ENCODE measurements at regions not wholly inside any gene's neighbourhood (a gene's known extent, or its start where the extent isn't known, plus 50 kb on each side); places are given as distances from the start of the nearest gene placed in this dataset.
"Not testable (repeated sequence)": the region's sequence is repeated elsewhere in the genome, so short reads cannot be mapped to it uniquely, and the experiment has no call there.

DNA sequence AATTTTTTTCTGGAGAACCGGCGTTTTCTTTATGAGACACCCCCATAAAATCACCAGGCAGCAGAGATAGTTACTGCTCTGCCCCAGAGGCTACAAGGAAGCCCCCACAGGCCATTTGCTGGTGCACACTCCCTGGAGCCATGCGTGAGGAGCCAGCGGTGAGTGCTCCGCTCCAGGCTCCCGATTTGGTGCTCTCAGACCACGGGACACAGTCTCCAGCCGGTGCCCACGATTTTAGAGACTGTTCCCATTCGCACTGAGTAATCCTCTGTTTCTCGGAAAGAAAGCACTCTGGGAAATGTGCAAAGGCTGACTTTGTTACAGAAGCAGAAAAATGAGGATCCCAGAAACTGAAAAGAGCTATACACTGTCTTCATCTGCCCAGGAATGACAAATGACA, 104.9 kb downstream of the RNASET2 start:
- Histone ChIP-seq H3K9me3 (no peaks in the 10 kb centered on the region), H3K27me3 (no peaks in the 10 kb centered on the region), H3K36me3 (no peaks in the 10 kb centered on the region), H3K4me3 (no peak overlapping the region), H3K27ac (no peak overlapping the region), H3K4me1 (no peaks in the 10 kb centered on the region)
- TF ChIP-seq, protein P1, sequence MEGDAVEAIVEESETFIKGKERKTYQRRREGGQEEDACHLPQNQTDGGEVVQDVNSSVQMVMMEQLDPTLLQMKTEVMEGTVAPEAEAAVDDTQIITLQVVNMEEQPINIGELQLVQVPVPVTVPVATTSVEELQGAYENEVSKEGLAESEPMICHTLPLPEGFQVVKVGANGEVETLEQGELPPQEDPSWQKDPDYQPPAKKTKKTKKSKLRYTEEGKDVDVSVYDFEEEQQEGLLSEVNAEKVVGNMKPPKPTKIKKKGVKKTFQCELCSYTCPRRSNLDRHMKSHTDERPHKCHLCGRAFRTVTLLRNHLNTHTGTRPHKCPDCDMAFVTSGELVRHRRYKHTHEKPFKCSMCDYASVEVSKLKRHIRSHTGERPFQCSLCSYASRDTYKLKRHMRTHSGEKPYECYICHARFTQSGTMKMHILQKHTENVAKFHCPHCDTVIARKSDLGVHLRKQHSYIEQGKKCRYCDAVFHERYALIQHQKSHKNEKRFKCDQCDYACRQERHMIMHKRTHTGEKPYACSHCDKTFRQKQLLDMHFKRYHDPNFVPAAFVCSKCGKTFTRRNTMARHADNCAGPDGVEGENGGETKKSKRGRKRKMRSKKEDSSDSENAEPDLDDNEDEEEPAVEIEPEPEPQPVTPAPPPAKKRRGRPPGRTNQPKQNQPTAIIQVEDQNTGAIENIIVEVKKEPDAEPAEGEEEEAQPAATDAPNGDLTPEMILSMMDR (IDR thresholded peaks at IDR 0.05) = no peak
- DNase-seq = no peak
- intact Hi-C loops (cut with DNase I; ENCODE audit: low total_unique reads) = no loop called here

DNA sequence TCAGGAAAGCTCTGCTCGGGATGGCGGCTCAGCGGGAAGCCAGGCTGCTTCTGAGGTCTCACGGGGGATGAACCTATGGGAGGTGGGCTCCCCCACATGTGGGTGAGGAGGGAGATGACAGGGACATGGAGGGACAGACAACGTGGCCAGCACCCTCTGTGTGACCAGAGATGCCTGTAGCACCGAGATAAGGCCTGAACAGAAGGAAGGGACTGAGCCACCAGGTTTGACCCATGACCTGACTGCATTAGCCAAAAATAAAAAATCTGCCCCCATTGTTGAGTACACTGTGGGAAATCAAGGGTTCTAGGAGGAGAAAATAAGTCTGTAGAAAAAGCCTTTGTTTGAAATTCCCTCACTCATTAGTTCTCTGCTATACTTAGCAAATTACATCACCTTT, 105.7 kb downstream of the RNASET2 start:
- intact Hi-C loops (cut with DNase I; ENCODE audit: low total_unique reads) = no loop called here
- Histone ChIP-seq H3K27me3 (no peaks in the 10 kb centered on the region), H3K9me3 (no peaks in the 10 kb centered on the region), H3K4me1 (no peaks in the 10 kb centered on the region), H3K4me3 (no peak overlapping the region), H3K36me3 (no peaks in the 10 kb centered on the region), H3K27ac (no peak overlapping the region)
- DNase-seq = no peak
- TF ChIP-seq, protein P1 (IDR thresholded peaks at IDR 0.05) = no peak

DNA sequence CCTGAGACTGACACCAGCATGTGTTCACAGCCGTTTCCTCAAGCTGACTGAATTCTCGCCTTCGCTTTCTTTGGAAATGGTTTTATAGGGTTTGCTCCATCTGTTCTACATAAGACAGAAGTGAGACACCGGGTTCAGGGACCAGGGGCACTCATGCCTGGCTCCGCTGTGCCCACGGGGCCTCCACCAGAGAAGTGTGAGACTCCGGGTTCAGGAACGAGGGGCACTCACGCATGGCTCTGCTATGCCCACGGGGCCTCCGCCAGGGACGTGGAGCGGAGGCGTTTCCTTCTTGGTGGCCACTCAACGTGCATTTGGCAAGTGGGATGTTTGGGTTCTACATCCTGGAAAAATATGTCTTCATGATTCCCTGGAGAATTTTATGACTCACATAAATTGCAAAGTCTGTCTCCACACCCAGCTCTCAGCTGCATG, 106.6 kb downstream of the RNASET2 start:
- no peak for DNase-seq
- Histone ChIP-seq H3K27me3 (no peaks in the 10 kb centered on the region), H3K36me3 (no peaks in the 10 kb centered on the region), H3K4me3 (no peak overlapping the region), H3K9me3 (no peaks in the 10 kb centered on the region), H3K4me1 (no peaks in the 10 kb centered on the region), H3K27ac (no peak overlapping the region)
- TF ChIP-seq, protein P1 (IDR thresholded peaks at IDR 0.05) = no peak
- intact Hi-C loops (cut with DNase I; ENCODE audit: low total_unique reads) = no loop called here

DNA sequence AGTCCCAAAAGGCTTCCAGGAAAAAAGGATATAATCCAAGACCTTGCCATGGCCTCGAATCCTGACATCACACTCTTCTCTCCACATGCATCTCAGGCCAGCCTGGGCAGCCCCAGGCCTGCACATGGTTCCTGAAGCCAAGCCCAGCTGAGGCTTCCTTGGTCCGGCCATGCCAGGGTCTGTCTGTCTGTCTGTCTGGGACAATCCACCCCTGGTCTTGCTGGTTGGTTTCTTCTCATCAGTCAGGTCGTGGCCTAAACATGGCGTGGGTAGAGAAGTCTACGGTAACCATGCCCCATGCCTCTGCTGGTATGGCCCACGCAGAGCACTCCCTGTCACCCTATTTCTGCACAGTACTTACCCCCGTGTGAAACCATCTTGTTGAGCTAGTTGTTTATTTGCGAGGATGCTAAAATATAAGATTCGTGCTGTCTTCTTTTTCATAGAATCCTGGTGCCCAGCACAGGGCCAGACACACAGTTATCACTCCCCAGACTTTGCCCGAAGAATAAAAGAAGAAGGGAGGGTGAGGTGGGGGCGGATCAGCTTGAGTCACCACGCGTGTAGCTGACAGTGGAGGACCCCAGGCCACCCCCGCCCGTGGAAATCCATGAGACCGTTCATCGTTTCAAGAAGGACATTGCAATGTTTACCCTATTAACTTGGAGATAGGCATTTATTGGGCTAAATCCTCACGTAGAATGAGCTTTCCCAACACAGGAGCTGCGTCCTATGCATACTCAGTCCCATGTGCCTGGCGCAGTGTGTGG, 107.2 kb downstream of the RNASET2 start:
- no peak overlapping the region for H3K27ac ChIP-seq
- no peaks in the 10 kb centered on the region for H3K9me3 ChIP-seq
- no peaks in the 10 kb centered on the region for H3K36me3 ChIP-seq
- no peaks in the 10 kb centered on the region for H3K27me3 ChIP-seq
- H3K4me1 ChIP-seq = no peaks in the 10 kb centered on the region
- no peak for DNase-seq
- no peak overlapping the region for H3K4me3 ChIP-seq
- TF ChIP-seq, protein P1 (IDR thresholded peaks at IDR 0.05) = no peak
- intact Hi-C loops (cut with DNase I; ENCODE audit: low total_unique reads) = no loop called here

DNA sequence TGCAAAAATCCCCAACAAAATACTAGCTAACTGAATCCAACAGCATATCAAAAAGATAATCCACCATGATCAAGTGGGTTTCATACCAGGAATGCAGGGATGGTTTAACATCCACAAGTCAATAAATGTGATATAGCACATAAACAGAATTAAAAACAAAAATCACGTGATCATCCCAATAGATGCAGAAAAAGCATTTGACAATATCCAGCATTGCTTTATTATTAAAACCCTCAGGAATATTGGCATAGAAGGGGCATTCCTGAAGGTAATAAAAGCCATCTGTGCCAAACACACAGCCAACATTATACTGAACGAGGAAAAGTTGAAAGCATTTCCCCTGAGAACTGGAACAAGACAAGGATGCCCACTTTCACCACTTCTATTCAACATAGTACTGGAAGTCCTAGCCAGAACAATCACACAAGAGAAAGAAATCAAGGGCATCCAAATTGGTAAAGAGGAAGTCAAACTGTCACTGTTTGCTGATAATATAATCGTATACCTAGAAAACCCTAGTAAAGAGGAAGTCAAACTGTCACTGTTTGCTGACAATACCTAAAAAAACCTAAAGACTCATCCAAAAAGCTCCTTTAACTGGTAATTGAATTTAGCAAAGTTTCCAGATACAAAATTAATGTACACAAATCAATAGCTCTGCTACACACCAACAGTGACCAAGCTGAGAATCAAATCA, 109.8 kb downstream of the RNASET2 start:
- DNase-seq; H3K9me3 ChIP-seq; H3K4me1 ChIP-seq; H3K4me3 ChIP-seq; H3K36me3 ChIP-seq; intact Hi-C loops (cut with DNase I; ENCODE audit: low total_unique reads); H3K27ac ChIP-seq; H3K27me3 ChIP-seq: not testable (repeated sequence)

DNA sequence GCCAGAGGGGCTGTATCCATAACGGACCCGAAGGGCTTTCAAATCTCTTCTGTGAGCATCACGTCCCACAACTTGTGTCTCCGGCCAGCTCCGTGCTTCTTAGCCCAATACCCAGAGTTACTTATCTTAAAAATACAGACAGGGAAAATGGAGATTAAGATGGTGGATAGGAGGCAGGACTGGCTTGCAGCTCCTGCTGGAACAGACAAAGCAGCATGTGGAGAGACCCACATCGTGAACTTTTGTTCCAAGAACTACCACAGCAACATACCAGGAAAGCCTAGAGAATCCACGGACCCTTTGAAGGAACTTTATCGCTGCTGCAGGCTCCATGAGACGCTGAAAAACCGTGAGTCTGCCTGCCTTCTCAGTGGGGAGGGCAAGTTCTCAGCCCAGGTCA, 113.7 kb downstream of the RNASET2 start:
- H3K36me3 ChIP-seq = no peaks in the 10 kb centered on the region
- no peaks in the 10 kb centered on the region for H3K27me3 ChIP-seq
- H3K4me3 ChIP-seq = no peak overlapping the region
- DNase-seq = no peak
- intact Hi-C loops (cut with DNase I; ENCODE audit: low total_unique reads) = no loop called here
- H3K27ac ChIP-seq = no peak overlapping the region
- H3K4me1 ChIP-seq = no peaks in the 10 kb centered on the region
- TF ChIP-seq, protein P1 (IDR thresholded peaks at IDR 0.05) = no peak
- no peaks in the 10 kb centered on the region for H3K9me3 ChIP-seq
